HepG2 (cell line): ENCODE measurements at regions not wholly inside any gene's neighbourhood (a gene's known extent, or its start where the extent isn't known, plus 50 kb on each side); places are given as distances from the start of the nearest gene placed in this dataset.

Experiments used
- ATAC-seq: fragments of 200-7000 bp; cut with Tn5 transposase; 3 replicates; pipeline ENCODE4 v1.9.1; 2020; ENCODE audit warnings: mild to moderate bottlenecking, moderate library complexity
- BruUV-seq: library from RNA; stranded (reverse); fragments of 400-500 nt; replicated peaks from 2 replicates; lab custom pipeline; 2021; lab: Mats Ljungman, UMichigan
- CTCF ChIA-PET: fragments of 300-600 bp; formaldehyde crosslinking; extraction: SDS; loops from one replicate; lab custom pipeline; 2021; ENCODE audit warnings: low total read pairs, inconsistent platforms, low intra/inter-chr PET ratio; lab: Yijun Ruan, JAX
- POLR2A ChIA-PET: fragments of 350-600 bp; sonication (Branson Sonifier 250); formaldehyde crosslinking; loops from one replicate; lab custom pipeline; 2020; ENCODE audit warnings: antibody characterized with exemption, inconsistent platforms; lab: Yijun Ruan, JAX
- DNase-seq: peaks from one replicate; pipeline ENCODE4 v3.0.0-alpha.2; 2015; ENCODE audit warnings: low spot score
- FAIRE-seq: peaks from 3 replicates; lab custom pipeline; 2011; peaks lifted over from hg19 to GRCh38; lab: Jason Lieb, UNC
- H2AFZ ChIP-seq: one replicate; pipeline ENCODE4 v1.6.1; 2011; ENCODE audit warnings: low read length, inconsistent platforms
- H3K27ac ChIP-seq: fragments of 300-600 bp; 3 replicates; pipeline ENCODE4 v1.8.0; 2011; ENCODE audit warnings: mixed run types, mild to moderate bottlenecking, mixed read lengths, low read length, inconsistent platforms; ENCODE audit not compliant: insufficient read depth; ENCODE audit errors: extremely low read length
- H3K27me3 ChIP-seq, 2 experiments: fragments of 200-600 bp in 1 of 2; 2 replicates in 1 of 2; 3 replicates in 1 of 2; pipeline versions ENCODE4 v1.6.0 to v1.8.0; 2011; ENCODE audit warnings: low read length in 2 of 2, mild to moderate bottlenecking in 2 of 2, moderate library complexity in 2 of 2, inconsistent platforms in 1 of 2; ENCODE audit not compliant: insufficient read depth in 2 of 2, control insufficient read depth in 1 of 2
- H3K36me3 ChIP-seq, 2 experiments: fragments of 200-600 bp in 1 of 2; replicated peaks in 1 of 2; 2 replicates in 1 of 2; 3 replicates in 1 of 2; pipeline versions ENCODE4 v1.5.1 to v1.8.0; 2011; ENCODE audit warnings: low read length in 2 of 2, inconsistent platforms in 1 of 2; ENCODE audit not compliant: insufficient read depth in 2 of 2, control insufficient read depth in 1 of 2
- H3K4me1 ChIP-seq: 2 replicates; pipeline ENCODE4 v1.5.1; 2012; ENCODE audit warnings: low read length, inconsistent platforms; ENCODE audit not compliant: insufficient read depth
- H3K4me2 ChIP-seq: 2 replicates; pipeline ENCODE4 v1.6.0; 2011; ENCODE audit warnings: low read depth, low read length, inconsistent platforms
- H3K4me3 ChIP-seq, 3 experiments: fragments of 200-600 bp in 1 of 3; sonication (generic), shearing (Covaris generic) in 1 of 3; replicated peaks in 1 of 3; 2 replicates each; pipeline ENCODE4 v1.5.1; 2011 to 2016; ENCODE audit warnings: low read length in 3 of 3, inconsistent platforms in 2 of 3, low read depth in 2 of 3, mild to moderate bottlenecking in 2 of 3, control low read depth in 1 of 3, mixed read lengths in 1 of 3; ENCODE audit not compliant: insufficient read depth in 1 of 3
- H3K79me2 ChIP-seq: one replicate; pipeline ENCODE4 v1.6.1; 2011; ENCODE audit warnings: low read length, inconsistent platforms; ENCODE audit not compliant: insufficient read depth
- H3K9ac ChIP-seq: 2 replicates; pipeline ENCODE4 v1.6.0; 2011; ENCODE audit warnings: mild to moderate bottlenecking, low read depth, low read length, inconsistent platforms; ENCODE audit not compliant: insufficient read depth
- H3K9me3 ChIP-seq: 2 replicates; pipeline ENCODE4 v1.5.1; 2012; ENCODE audit warnings: mild to moderate bottlenecking, low read length
- H4K20me1 ChIP-seq: 2 replicates; pipeline ENCODE4 v1.6.0; 2011; ENCODE audit warnings: inconsistent platforms, mild to moderate bottlenecking, low read length, moderate library complexity; ENCODE audit not compliant: insufficient read depth
- CEBPG ChIP-seq: IDR thresholded peaks from 2 replicates; pipeline ENCODE4 v1.6.1; 2016
- IRF2 ChIP-seq: IDR thresholded peaks from 2 replicates; pipeline ENCODE4 v1.6.1; 2018; ENCODE audit warnings: missing genetic modification reagents, missing compliant biosample characterization
- NONO ChIP-seq, 2 experiments: fragments of 450-650 bp in 1 of 2; sonication (generic) in 1 of 2; formaldehyde crosslinking in 1 of 2; IDR thresholded peaks in 1 of 2; conservative IDR thresholded peaks in 1 of 2; 2 replicates each; pipeline versions ENCODE4 v1.6.1 to v1.8.0; 2017 to 2022; ENCODE audit warnings: mild to moderate bottlenecking in 1 of 2, missing genetic modification reagents in 1 of 2, moderate library complexity in 1 of 2
- SP1 ChIP-seq, 2 experiments: fragments of 450-650 bp in 1 of 2; sonication (generic) in 1 of 2; formaldehyde crosslinking in 1 of 2; IDR thresholded peaks; 2 replicates each; pipeline versions ENCODE4 v1.4.0 to v1.6.1; 2016 to 2020; ENCODE audit warnings: missing genetic modification reagents in 1 of 2
- TAF15 ChIP-seq: fragments of 200-400 bp; formaldehyde crosslinking; IDR thresholded peaks from one replicate; pipeline ENCODE4 v1.6.1; 2018; ENCODE audit warnings: mild to moderate bottlenecking, low read depth, low read length; ENCODE audit not compliant: poor library complexity, severe bottlenecking
- TCF7 ChIP-seq: sonication (generic); IDR thresholded peaks from 2 replicates; pipeline ENCODE4 v1.6.1; 2016; ENCODE audit warnings: antibody characterized with exemption, low read depth
- XBP1 ChIP-seq: sonication (generic); formaldehyde crosslinking; IDR thresholded peaks from 2 replicates; pipeline ENCODE4 v1.5.0; 2020; ENCODE audit warnings: missing genetic modification reagents
- ZFX ChIP-seq: sonication (generic); formaldehyde crosslinking; IDR thresholded peaks from 2 replicates; pipeline ENCODE4 v1.4.0; 2020; ENCODE audit warnings: mild to moderate bottlenecking, low read depth, missing genetic modification reagents, moderate library complexity
- ZNF44 ChIP-seq: sonication (generic); formaldehyde crosslinking; IDR thresholded peaks from 2 replicates; pipeline ENCODE4 v1.5.1; 2020; ENCODE audit warnings: mild to moderate bottlenecking, missing genetic modification reagents
- ZNF580 ChIP-seq: IDR thresholded peaks from 2 replicates; pipeline ENCODE4 v1.6.1; 2016; ENCODE audit warnings: low read depth, borderline replicate concordance
- ZNF629 ChIP-seq: sonication (generic); formaldehyde crosslinking; conservative IDR thresholded peaks from 2 replicates; pipeline ENCODE4 v1.5.0; 2020; ENCODE audit warnings: missing genetic modification reagents
- ZSCAN20 ChIP-seq: sonication (generic); formaldehyde crosslinking; IDR thresholded peaks from 2 replicates; pipeline ENCODE4 v1.4.0; 2020; ENCODE audit warnings: missing genetic modification reagents, mild to moderate bottlenecking, borderline replicate concordance
- WGBS: methylation state at CpG from one replicate; pipeline ENCODE4 v1.1.6; 2017; ENCODE audit warnings: low lambda C conversion rate; 5-methylcytosine and 5-hydroxymethylcytosine counted together
- in situ Hi-C: cut with HindIII; loops from 2 replicates; pipeline ENCODE4 v1.10.0; 2017; ENCODE audit warnings: low pct_unique_long_range_greater_than_20kb; ENCODE audit not compliant: extremely low pct_ligation_motif_present
- intact Hi-C: fragments of 100-400 bp; cut with micrococcal nuclease; formaldehyde crosslinking; loops from one replicate; pipeline ENCODE4 v1.10.0; 2022; ENCODE audit not compliant: unreplicated experiment
- TF ChIP-seq, protein P1 (sequence below): sonication (generic); formaldehyde crosslinking; IDR thresholded peaks from 2 replicates; pipeline ENCODE4 v1.5.0; 2020; ENCODE audit warnings: mild to moderate bottlenecking, missing genetic modification reagents

- intact Hi-C loops: no loop called here
- 13% methylated on average over 3 of the region's 3 CpGs for WGBS
- DNase-seq: no peak
Observed at GRCh38 chr5:175092691-175093090, 351.3 kb downstream of the DRD1 start.

More at GRCh38 chr5:175092691-175093090, 351.3 kb downstream of the DRD1 start:
- in situ Hi-C loops: no loop called here
- POLR2A ChIA-PET: no interaction called here
- Histone ChIP-seq H2AFZ (no peak overlapping the region), H3K9me3 (no peaks in the 10 kb centered on the region), H3K4me3 (no peak overlapping the region), H3K4me1 (no peaks in the 10 kb centered on the region), H3K9ac (no peak overlapping the region), H3K79me2 (no peaks in the 10 kb centered on the region), H3K4me2 (no peak overlapping the region), H4K20me1 (no peaks in the 10 kb centered on the region), H3K36me3 (no peaks in the 10 kb centered on the region), H3K27me3 (no peaks in the 10 kb centered on the region; a peak in 1 of 5 replicates), H3K27ac (no peak overlapping the region)
- ATAC-seq: no peak
- TF ChIP-seq ZNF580: no peak
- TF ChIP-seq TAF15: no peak
- TF ChIP-seq NONO (IDR thresholded peaks at IDR 0.05): no peak
- TF ChIP-seq NONO (CRISPR knock-in tag; conservative IDR thresholded peaks at IDR 0.05): no peak
- TF ChIP-seq CEBPG: no peak
- TF ChIP-seq IRF2 (CRISPR knock-in tag): no peak
- TF ChIP-seq TCF7: no peak
- no peak for TF ChIP-seq ZFX (CRISPR knock-in tag)
- TF ChIP-seq XBP1 (CRISPR knock-in tag): no peak
- TF ChIP-seq SP1 (IDR thresholded peaks at IDR 0.05): no peak
- no peak for TF ChIP-seq SP1 (CRISPR knock-in tag; IDR thresholded peaks at IDR 0.05)
- TF ChIP-seq, protein P1, sequence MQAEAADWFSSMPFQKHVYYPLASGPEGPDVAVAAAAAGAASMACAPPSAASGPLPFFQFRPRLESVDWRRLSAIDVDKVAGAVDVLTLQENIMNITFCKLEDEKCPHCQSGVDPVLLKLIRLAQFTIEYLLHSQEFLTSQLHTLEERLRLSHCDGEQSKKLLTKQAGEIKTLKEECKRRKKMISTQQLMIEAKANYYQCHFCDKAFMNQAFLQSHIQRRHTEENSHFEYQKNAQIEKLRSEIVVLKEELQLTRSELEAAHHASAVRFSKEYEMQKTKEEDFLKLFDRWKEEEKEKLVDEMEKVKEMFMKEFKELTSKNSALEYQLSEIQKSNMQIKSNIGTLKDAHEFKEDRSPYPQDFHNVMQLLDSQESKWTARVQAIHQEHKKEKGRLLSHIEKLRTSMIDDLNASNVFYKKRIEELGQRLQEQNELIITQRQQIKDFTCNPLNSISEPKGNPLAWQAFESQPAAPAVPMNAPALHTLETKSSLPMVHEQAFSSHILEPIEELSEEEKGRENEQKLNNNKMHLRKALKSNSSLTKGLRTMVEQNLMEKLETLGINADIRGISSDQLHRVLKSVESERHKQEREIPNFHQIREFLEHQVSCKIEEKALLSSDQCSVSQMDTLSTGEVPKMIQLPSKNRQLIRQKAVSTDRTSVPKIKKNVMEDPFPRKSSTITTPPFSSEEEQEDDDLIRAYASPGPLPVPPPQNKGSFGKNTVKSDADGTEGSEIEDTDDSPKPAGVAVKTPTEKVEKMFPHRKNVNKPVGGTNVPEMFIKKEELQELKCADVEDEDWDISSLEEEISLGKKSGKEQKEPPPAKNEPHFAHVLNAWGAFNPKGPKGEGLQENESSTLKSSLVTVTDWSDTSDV (CRISPR knock-in tag): no peak
- no peak for TF ChIP-seq ZSCAN20 (CRISPR knock-in tag)
- no peak for TF ChIP-seq ZNF44 (CRISPR knock-in tag)
- TF ChIP-seq ZNF629 (CRISPR knock-in tag): no peak
- no TSS peak for BruUV-seq
- CTCF ChIA-PET: no interaction called here
- FAIRE-seq: no peak
